Keratinocyte (primary cell): ENCODE measurements at regions not wholly inside any gene's neighbourhood (a gene's known extent, or its start where the extent isn't known, plus 50 kb on each side); places are given as distances from the start of the nearest gene placed in this dataset.

ENCODE experiments used
- DNase-seq: peaks from one replicate; pipeline ENCODE4 v3.0.0-alpha.2; 2011; ENCODE audit warnings: low read depth, missing footprints, low spot score
- FAIRE-seq: peaks from 2 replicates; lab custom pipeline; 2011; peaks lifted over from hg19 to GRCh38; lab: Jason Lieb, UNC
- H2AFZ ChIP-seq: 2 replicates; pipeline ENCODE4 v1.6.0; 2012; ENCODE audit warnings: low read length, control low read depth, inconsistent platforms; ENCODE audit not compliant: control insufficient read depth
- H3K27ac ChIP-seq: 2 replicates; pipeline ENCODE4 v1.5.1; 2011; ENCODE audit warnings: low read length; ENCODE audit not compliant: control insufficient read depth, insufficient read depth
- H3K27me3 ChIP-seq: 3 replicates; pipeline ENCODE4 v1.6.0; 2011; ENCODE audit warnings: low read length; ENCODE audit not compliant: control insufficient read depth, insufficient read depth; ENCODE audit errors: extremely low read depth
- H3K36me3 ChIP-seq, 2 experiments: 2 replicates in 1 of 2; 3 replicates in 1 of 2; pipeline ENCODE4 v1.5.1; 2011; ENCODE audit warnings: low read length in 2 of 2, mild to moderate bottlenecking in 1 of 2; ENCODE audit not compliant: control insufficient read depth in 2 of 2, insufficient read depth in 2 of 2; ENCODE audit errors: extremely low read depth in 1 of 2
- H3K4me1 ChIP-seq: 3 replicates; pipeline ENCODE4 v1.5.1; 2011; ENCODE audit warnings: low read length; ENCODE audit not compliant: control insufficient read depth, insufficient read depth; ENCODE audit errors: extremely low read depth
- H3K4me2 ChIP-seq: 3 replicates; pipeline ENCODE4 v1.6.0; 2011; ENCODE audit warnings: low read depth, low read length; ENCODE audit not compliant: control insufficient read depth, insufficient read depth; ENCODE audit errors: extremely low read depth
- H3K4me3 ChIP-seq, 3 experiments: fragments of 200-600 bp in 1 of 3; sonication (generic) in 1 of 3; 2 replicates in 2 of 3; 3 replicates in 1 of 3; pipeline ENCODE4 v1.5.1; 2011 to 2016; ENCODE audit warnings: low read length in 3 of 3, mild to moderate bottlenecking in 3 of 3, control low read depth in 2 of 3, inconsistent platforms in 1 of 3, low read depth in 1 of 3, mixed read lengths in 1 of 3, mixed run types in 1 of 3, moderate library complexity in 1 of 3; ENCODE audit not compliant: control insufficient read depth in 2 of 3, insufficient read depth in 2 of 3; ENCODE audit errors: extremely low read depth in 1 of 3
- H3K79me2 ChIP-seq: 2 replicates; pipeline ENCODE4 v1.6.0; 2012; ENCODE audit warnings: low read length; ENCODE audit not compliant: control insufficient read depth, insufficient read depth
- H3K9ac ChIP-seq: 3 replicates; pipeline ENCODE4 v1.6.0; 2011; ENCODE audit warnings: low read length; ENCODE audit not compliant: control insufficient read depth, insufficient read depth; ENCODE audit errors: extremely low read depth
- H3K9me1 ChIP-seq: 3 replicates; pipeline ENCODE4 v1.6.0; 2011; ENCODE audit warnings: low read length; ENCODE audit not compliant: control insufficient read depth, insufficient read depth; ENCODE audit errors: extremely low read depth
- H3K9me3 ChIP-seq: 2 replicates; pipeline ENCODE4 v1.5.1; 2012; ENCODE audit warnings: low read depth, low read length; ENCODE audit not compliant: control insufficient read depth
- H4K20me1 ChIP-seq: 3 replicates; pipeline ENCODE4 v1.6.0; 2011; ENCODE audit warnings: low read length; ENCODE audit not compliant: control insufficient read depth, insufficient read depth; ENCODE audit errors: extremely low read depth
- EZH2 ChIP-seq: IDR thresholded peaks from one replicate; pipeline ENCODE4 v1.6.1; 2012; ENCODE audit warnings: inconsistent platforms, mild to moderate bottlenecking, low read length, moderate library complexity
- dilution Hi-C: fragments of 300-500 bp; cut with MboI; formaldehyde crosslinking; loops from one replicate; pipeline ENCODE4 v1.7.0; 2020; ENCODE audit warnings: low sequenced_read_pairs; ENCODE audit not compliant: extremely low pct_ligation_motif_present
- TF ChIP-seq, protein P1 (sequence below), 3 experiments: IDR thresholded peaks in 1 of 3; conservative IDR thresholded peaks in 1 of 3; optimal IDR thresholded peaks in 1 of 3; 2 replicates in 2 of 3; 3 replicates in 1 of 3; pipeline versions ENCODE3 to v1.5.1; 2011; ENCODE audit warnings: low read length in 3 of 3, mild to moderate bottlenecking in 3 of 3, moderate library complexity in 2 of 3, control low read depth in 1 of 3, inconsistent platforms in 1 of 3; ENCODE audit not compliant: insufficient read depth in 2 of 3; ENCODE audit errors: extremely low read depth in 1 of 3

GRCh38 chr2:237251986-237252385 lies 162.0 kb downstream of the COL6A3 start:
- dilution Hi-C loops: no loop called here
- no peak overlapping the region for H3K27ac ChIP-seq
- no peak for FAIRE-seq

DNA sequence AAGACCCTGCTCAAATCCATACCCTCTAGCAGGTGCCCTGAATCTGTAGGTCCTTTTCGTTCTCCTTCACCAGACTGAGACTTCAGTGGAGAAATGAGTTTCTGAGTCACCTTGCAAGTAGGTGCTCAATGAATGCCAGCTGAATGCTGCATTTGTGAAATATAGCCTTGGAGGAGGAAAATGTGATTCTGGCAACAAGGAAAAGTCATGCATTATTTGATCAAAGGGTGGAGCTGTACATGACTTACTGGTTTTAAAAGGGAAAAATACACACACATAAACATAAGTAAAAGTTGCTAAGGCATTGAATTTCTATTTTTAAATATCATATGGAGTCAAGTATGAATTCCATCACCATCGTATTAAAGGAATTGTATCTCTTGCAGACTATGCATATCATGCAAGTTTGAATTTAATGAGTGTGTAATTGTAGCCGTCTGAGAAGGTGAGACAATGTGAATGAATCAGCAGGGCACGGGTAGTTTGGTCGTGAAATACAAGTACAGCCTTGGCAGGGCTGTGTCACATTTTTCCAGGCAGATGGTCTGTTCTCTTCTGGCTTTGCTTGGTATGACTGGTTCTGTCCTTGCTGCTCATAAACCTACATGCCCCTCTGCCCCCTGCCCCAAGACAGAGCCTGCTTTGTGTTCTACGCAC lies 160.8 kb downstream of the COL6A3 start:
- Histone ChIP-seq H3K36me3 (no peaks in the 10 kb centered on the region), H3K4me1 (no peaks in the 10 kb centered on the region), H3K4me2 (no peak overlapping the region), H3K27me3 (peaks cover 7% of the 10 kb centered on the region), H3K9me3 (no peaks in the 10 kb centered on the region), H3K9ac (no peak overlapping the region), H3K4me3 (no peak overlapping the region), H3K27ac (no peak overlapping the region), H3K9me1 (no peaks in the 10 kb centered on the region), H4K20me1 (no peaks in the 10 kb centered on the region), H2AFZ (no peak overlapping the region), H3K79me2 (no peaks in the 10 kb centered on the region)
- TF ChIP-seq, protein P1, sequence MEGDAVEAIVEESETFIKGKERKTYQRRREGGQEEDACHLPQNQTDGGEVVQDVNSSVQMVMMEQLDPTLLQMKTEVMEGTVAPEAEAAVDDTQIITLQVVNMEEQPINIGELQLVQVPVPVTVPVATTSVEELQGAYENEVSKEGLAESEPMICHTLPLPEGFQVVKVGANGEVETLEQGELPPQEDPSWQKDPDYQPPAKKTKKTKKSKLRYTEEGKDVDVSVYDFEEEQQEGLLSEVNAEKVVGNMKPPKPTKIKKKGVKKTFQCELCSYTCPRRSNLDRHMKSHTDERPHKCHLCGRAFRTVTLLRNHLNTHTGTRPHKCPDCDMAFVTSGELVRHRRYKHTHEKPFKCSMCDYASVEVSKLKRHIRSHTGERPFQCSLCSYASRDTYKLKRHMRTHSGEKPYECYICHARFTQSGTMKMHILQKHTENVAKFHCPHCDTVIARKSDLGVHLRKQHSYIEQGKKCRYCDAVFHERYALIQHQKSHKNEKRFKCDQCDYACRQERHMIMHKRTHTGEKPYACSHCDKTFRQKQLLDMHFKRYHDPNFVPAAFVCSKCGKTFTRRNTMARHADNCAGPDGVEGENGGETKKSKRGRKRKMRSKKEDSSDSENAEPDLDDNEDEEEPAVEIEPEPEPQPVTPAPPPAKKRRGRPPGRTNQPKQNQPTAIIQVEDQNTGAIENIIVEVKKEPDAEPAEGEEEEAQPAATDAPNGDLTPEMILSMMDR (optimal IDR thresholded peaks at IDR 0.05 in 1 of 3, IDR thresholded peaks at IDR 0.05 in 1 of 3, conservative IDR thresholded peaks at IDR 0.05 in 1 of 3; ENCODE audit: extremely low read depth in 1 of 3, insufficient read depth in 2 of 3, low read length in 3 of 3): no peak
- no peak for TF ChIP-seq EZH2
- dilution Hi-C loops: no loop called here
- no peak for DNase-seq
- peak; percentile 20 for FAIRE-seq

More at GRCh38 chr2:237251986-237252385, 162.0 kb downstream of the COL6A3 start:
- DNase-seq: no peak
- TF ChIP-seq EZH2: no peak
- TF ChIP-seq, protein P1 (optimal IDR thresholded peaks at IDR 0.05 in 1 of 3, IDR thresholded peaks at IDR 0.05 in 1 of 3, conservative IDR thresholded peaks at IDR 0.05 in 1 of 3; ENCODE audit: extremely low read depth in 1 of 3, insufficient read depth in 2 of 3, low read length in 3 of 3): no peak
- Histone ChIP-seq H3K4me2 (no peak overlapping the region), H3K9me1 (no peaks in the 10 kb centered on the region), H3K9me3 (no peaks in the 10 kb centered on the region), H3K79me2 (no peaks in the 10 kb centered on the region), H3K4me1 (no peaks in the 10 kb centered on the region), H3K4me3 (no peak overlapping the region), H4K20me1 (no peaks in the 10 kb centered on the region), H3K27me3 (peaks cover 7% of the 10 kb centered on the region), H3K36me3 (no peaks in the 10 kb centered on the region), H2AFZ (no peak overlapping the region), H3K9ac (no peak overlapping the region)
